AG04449 (cell line): ENCODE measurements at regions not wholly inside any gene's neighbourhood (a gene's known extent, or its start where the extent isn't known, plus 50 kb on each side); places are given as distances from the start of the nearest gene placed in this dataset.

Experiments
- CTCF ChIA-PET: fragments of 350-600 bp; formaldehyde crosslinking; extraction: SDS; loops from one replicate; lab custom pipeline; 2021; ENCODE audit warnings: antibody characterized with exemption; lab: Yijun Ruan, JAX
- POLR2A ChIA-PET: fragments of 400-600, 350-600 bp; formaldehyde crosslinking; extraction: SDS; loops from one replicate; lab custom pipeline; 2020; ENCODE audit warnings: antibody characterized with exemption, inconsistent platforms; lab: Yijun Ruan, JAX
- DNase-seq: peaks from one replicate; pipeline ENCODE4 v3.0.0-alpha.2; 2010; ENCODE audit warnings: low read depth, low spot score
- H3K4me3 ChIP-seq: 2 replicates; pipeline ENCODE4 v1.5.1; 2011; ENCODE audit warnings: low read depth, mild to moderate bottlenecking, control low read depth, low read length
- CTCF ChIP-seq: IDR thresholded peaks from one replicate; pipeline ENCODE4 v1.5.1; 2011; ENCODE audit warnings: mild to moderate bottlenecking, moderate library complexity, low read length, control low read depth, inconsistent platforms; ENCODE audit not compliant: insufficient read depth; ENCODE audit errors: missing control alignments

GRCh38 chr13:37277435-37278144 is 172.1 kb upstream of the CSNK1A1L start:
- POLR2A ChIA-PET: no interaction called here
- DNase-seq: peak; percentile 36

GRCh38 chr13:37277007-37277406 is 171.5 kb upstream of the CSNK1A1L start:
- POLR2A ChIA-PET: no interaction called here
- no peak for TF ChIP-seq CTCF
- no peak for DNase-seq

More at GRCh38 chr13:37277435-37278144, 172.1 kb upstream of the CSNK1A1L start:
- CTCF ChIA-PET: no interaction called here
- TF ChIP-seq CTCF: no peak
- H3K4me3 ChIP-seq: no peak overlapping the region

GRCh38 chr13:37274569-37275497 is 169.4 kb upstream of the CSNK1A1L start:
- DNase-seq: no peak
- ChIA-PET POLR2A (interaction anchor here (0.6 to 0.7 kb wide), 2 partner anchors 52 to 196 kb away, joined by 3 read pairs; no protein-coding TSS in a partner anchor), CTCF (no interaction called here)
- no peak overlapping the region for H3K4me3 ChIP-seq
- TF ChIP-seq CTCF: no peak

More at GRCh38 chr13:37277007-37277406, 171.5 kb upstream of the CSNK1A1L start:
- H3K4me3 ChIP-seq: no peak overlapping the region
- CTCF ChIA-PET: no interaction called here

GRCh38 chr13:37273836-37274235 is 168.4 kb upstream of the CSNK1A1L start:
- POLR2A ChIA-PET: interaction anchor here (0.6 to 0.7 kb wide), 2 partner anchors 53 to 195 kb away, joined by 3 read pairs; no protein-coding TSS in a partner anchor
- TF ChIP-seq CTCF: no peak
- DNase-seq: no peak
- CTCF ChIA-PET: no interaction called here
- no peak overlapping the region for H3K4me3 ChIP-seq

GRCh38 chr13:37270226-37271001 is 164.9 kb upstream of the CSNK1A1L start:
- ChIA-PET POLR2A (no interaction called here), CTCF (no interaction called here)
- no peak overlapping the region for H3K4me3 ChIP-seq
- no peak for TF ChIP-seq CTCF
- no peak for DNase-seq
